ENCODE measurements at regions not wholly inside any gene's neighbourhood (a gene's known extent, or its start where the extent isn't known, plus 50 kb on each side); places are given as distances from the start of the nearest gene placed in this dataset.

GRCh38 chr5:24110004-24110615 is 534.7 kb downstream of the CDH10 start:
- TF ChIP-seq CTCF (conservative IDR thresholded peaks at IDR 0.05 in 1 of 2, IDR thresholded peaks at IDR 0.05 in 1 of 2; ENCODE audit: low read depth in 1 of 2, low read length in 2 of 2), result peak in 1 of 2 donors; percentile 37
- no peak for TF ChIP-seq EZH2 (IDR thresholded peaks at IDR 0.05; ENCODE audit: low read length, missing control alignments)

Measured in fibroblast of lung (primary cell).